ENCODE measurements at regions not wholly inside any gene's neighbourhood (a gene's known extent, or its start where the extent isn't known, plus 50 kb on each side); places are given as distances from the start of the nearest gene placed in this dataset.
A peak's percentile ranks its signal among the peaks of the same experiment; 100 is the strongest.

DNA sequence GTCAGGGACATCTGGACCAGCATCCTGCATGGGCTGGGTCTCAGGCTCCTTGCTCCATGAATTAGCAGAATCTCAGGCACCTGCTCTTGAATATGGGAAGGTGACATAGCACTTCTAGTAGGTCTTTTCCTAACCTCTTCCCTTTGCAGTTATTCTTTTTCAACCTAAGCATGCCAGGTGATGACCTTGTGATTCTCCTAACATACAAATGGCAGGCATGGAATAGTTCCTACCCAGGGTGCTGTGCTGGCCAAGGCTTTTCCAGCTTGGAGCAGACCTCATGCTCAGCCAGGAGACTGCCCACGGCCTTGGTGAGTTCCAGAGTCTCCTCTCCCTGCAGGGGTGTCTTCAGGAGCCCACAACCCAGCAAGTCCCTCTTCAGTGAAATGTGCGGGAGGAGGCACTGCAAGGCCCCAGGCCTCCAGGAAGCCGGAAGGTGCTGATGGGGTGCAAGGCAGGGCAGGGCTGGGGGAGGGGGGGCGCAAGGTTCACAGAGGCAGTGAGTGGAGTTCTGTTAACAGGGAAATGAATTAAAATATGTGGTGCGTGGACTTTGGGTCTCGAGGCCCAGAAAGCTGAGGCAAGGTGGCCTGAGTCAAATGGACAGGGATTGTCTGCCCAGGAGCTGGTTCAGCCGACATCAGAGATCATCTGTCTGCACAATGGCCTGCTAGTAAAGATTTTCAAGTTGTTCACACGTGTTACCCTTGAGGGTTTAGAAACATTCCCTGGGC lies 75.9 kb upstream of the SEPTIN5 start:
- ChIA-PET CTCF (no interaction called here), POLR2A (no interaction called here)
- H3K4me1 ChIP-seq (ENCODE audit: insufficient read depth, low read length), result no peaks in the 10 kb centered on the region
- H3K9me3 Mint-ChIP-seq, result no peaks in the 10 kb centered on the region
- no peak overlapping the region for H3K4me3 Mint-ChIP-seq
- no peaks in the 10 kb centered on the region for H3K36me3 Mint-ChIP-seq
- H3K36me3 ChIP-seq (ENCODE audit: insufficient read depth, low read length), result no peaks in the 10 kb centered on the region
- no peak overlapping the region for H3K27ac Mint-ChIP-seq
- H3K27ac ChIP-seq (ENCODE audit: low read depth, low read length), result no peak overlapping the region
- peaks cover 3 to 24% of the 10 kb centered on the region in 2 donors for H3K27me3 Mint-ChIP-seq
- H3K4me3 ChIP-seq (ENCODE audit: low read length), result no peak overlapping the region
- no peaks in the 10 kb centered on the region for H3K27me3 ChIP-seq (ENCODE audit: insufficient read depth, low read length, poor library complexity, severe bottlenecking)
- no peak for DNase-seq
- H3K4me1 Mint-ChIP-seq, result no peaks in the 10 kb centered on the region
- H3K9me3 ChIP-seq (ENCODE audit: low read length), result no peaks in the 10 kb centered on the region

GRCh38 chr22:19639610-19640135 lies 74.6 kb upstream of the SEPTIN5 start:
- no peak overlapping the region for H3K4me3 Mint-ChIP-seq
- no peaks in the 10 kb centered on the region for H3K36me3 Mint-ChIP-seq
- H3K4me3 ChIP-seq (ENCODE audit: low read length), result no peak overlapping the region
- H3K4me1 ChIP-seq (ENCODE audit: insufficient read depth, low read length), result no peaks in the 10 kb centered on the region
- H3K4me1 Mint-ChIP-seq, result no peaks in the 10 kb centered on the region
- H3K27ac Mint-ChIP-seq, result no peak overlapping the region
- no peaks in the 10 kb centered on the region for H3K9me3 Mint-ChIP-seq
- DNase-seq, result no peak
- H3K9me3 ChIP-seq (ENCODE audit: low read length), result no peaks in the 10 kb centered on the region
- POLR2A ChIA-PET, result no interaction called here
- H3K27ac ChIP-seq (ENCODE audit: low read depth, low read length), result no peak overlapping the region
- H3K36me3 ChIP-seq (ENCODE audit: insufficient read depth, low read length), result no peaks in the 10 kb centered on the region
- peaks cover 14 to 32% of the 10 kb centered on the region in 2 donors for H3K27me3 Mint-ChIP-seq
- H3K27me3 ChIP-seq (ENCODE audit: insufficient read depth, low read length, poor library complexity, severe bottlenecking), result no peaks in the 10 kb centered on the region
- CTCF ChIA-PET, result interaction anchor here (1.1 kb wide), 1 partner anchor 9 kb away, joined by 4 read pairs; no protein-coding TSS in a partner anchor

DNA sequence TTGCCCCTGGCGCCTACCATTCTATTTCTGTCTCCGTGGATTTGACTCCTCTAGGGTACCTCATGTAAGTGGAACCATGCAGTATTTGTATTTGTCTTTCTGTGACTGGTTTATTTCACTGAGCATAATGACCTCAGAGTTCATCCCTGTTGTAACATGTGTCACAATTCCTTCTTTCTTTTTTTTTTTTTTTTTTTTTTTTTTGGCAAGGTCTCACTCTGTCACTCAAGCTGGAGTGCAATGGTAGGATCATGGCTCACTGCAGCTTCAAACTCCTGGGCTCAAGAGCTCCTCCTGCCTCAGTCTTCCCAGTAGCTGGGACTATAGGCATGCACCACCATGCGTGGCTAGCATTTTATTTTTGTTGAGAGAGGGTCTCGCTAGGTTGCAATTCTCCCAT lies 74.0 kb upstream of the SEPTIN5 start:
- ChIA-PET CTCF (interaction anchor here (1.1 kb wide), 1 partner anchor 10 kb away, joined by 4 read pairs; no protein-coding TSS in a partner anchor), POLR2A (no interaction called here)
- Histone ChIP-seq H3K4me1 (ENCODE audit: insufficient read depth, low read length) (no peaks in the 10 kb centered on the region), H3K9me3 (ENCODE audit: low read length) (no peaks in the 10 kb centered on the region), H3K4me3 (ENCODE audit: low read length) (no peak overlapping the region), H3K27me3 (ENCODE audit: insufficient read depth, low read length, poor library complexity, severe bottlenecking) (no peaks in the 10 kb centered on the region), H3K36me3 (ENCODE audit: insufficient read depth, low read length) (no peaks in the 10 kb centered on the region), H3K27ac (ENCODE audit: low read depth, low read length) (no peak overlapping the region)
- no peaks in the 10 kb centered on the region for H3K36me3 Mint-ChIP-seq
- H3K4me3 Mint-ChIP-seq, result no peak overlapping the region
- H3K4me1 Mint-ChIP-seq, result no peaks in the 10 kb centered on the region
- DNase-seq, result no peak
- H3K9me3 Mint-ChIP-seq, result no peaks in the 10 kb centered on the region
- peaks cover 19 to 38% of the 10 kb centered on the region in 2 donors for H3K27me3 Mint-ChIP-seq
- no peak overlapping the region for H3K27ac Mint-ChIP-seq

DNA sequence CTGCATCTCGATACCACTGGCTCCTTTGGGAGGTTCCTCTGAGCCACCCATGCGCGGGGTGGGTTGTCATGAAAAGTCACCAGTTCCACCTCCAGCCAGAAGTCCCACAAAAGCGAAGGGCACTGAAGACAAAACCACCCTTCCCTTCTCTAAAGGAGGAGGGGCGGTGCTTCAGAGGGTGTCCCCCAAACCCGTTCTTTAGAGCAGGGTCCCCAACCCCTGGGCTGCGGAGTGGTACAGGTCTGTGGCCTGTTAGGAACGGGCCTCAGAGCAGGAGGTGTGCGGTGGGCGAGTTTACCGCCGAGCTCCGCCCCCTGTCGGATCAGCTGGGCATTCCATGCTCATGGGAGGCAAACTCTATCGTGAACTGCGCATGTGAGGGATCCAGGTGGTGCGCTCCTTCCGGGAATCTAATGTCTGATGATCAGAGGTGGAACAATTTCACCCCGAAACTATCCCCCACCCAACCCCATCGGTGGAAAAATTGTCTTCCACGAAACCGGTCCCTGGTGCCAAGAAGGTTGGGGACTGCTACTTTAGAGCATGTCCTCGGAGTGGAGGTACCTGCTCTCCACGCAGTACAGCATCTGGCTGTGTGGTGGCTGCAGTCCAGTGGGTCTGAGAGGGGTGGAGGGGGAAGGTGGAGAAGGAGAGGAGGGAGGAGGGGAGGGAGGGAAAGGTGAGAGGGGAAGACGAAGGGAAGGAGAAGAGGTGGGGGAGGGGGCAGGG lies 72.9 kb upstream of the SEPTIN5 start:
- H3K4me3 ChIP-seq (ENCODE audit: low read length), result no peak overlapping the region
- no peaks in the 10 kb centered on the region for H3K9me3 ChIP-seq (ENCODE audit: low read length)
- ChIA-PET POLR2A (no interaction called here), CTCF (no interaction called here)
- no peak for DNase-seq
- H3K36me3 ChIP-seq (ENCODE audit: insufficient read depth, low read length), result no peaks in the 10 kb centered on the region
- Mint-ChIP-seq H3K4me1 (no peaks in the 10 kb centered on the region), H3K27me3 (peaks cover 27 to 46% of the 10 kb centered on the region in 2 donors), H3K4me3 (no peak overlapping the region), H3K27ac (no peak overlapping the region), H3K36me3 (no peaks in the 10 kb centered on the region), H3K9me3 (peaks cover 0 to 4% (median 2%) of the 10 kb centered on the region in 5 donors)
- no peaks in the 10 kb centered on the region for H3K27me3 ChIP-seq (ENCODE audit: insufficient read depth, low read length, poor library complexity, severe bottlenecking)
- H3K4me1 ChIP-seq (ENCODE audit: insufficient read depth, low read length), result no peaks in the 10 kb centered on the region
- no peak overlapping the region for H3K27ac ChIP-seq (ENCODE audit: low read depth, low read length)

DNA sequence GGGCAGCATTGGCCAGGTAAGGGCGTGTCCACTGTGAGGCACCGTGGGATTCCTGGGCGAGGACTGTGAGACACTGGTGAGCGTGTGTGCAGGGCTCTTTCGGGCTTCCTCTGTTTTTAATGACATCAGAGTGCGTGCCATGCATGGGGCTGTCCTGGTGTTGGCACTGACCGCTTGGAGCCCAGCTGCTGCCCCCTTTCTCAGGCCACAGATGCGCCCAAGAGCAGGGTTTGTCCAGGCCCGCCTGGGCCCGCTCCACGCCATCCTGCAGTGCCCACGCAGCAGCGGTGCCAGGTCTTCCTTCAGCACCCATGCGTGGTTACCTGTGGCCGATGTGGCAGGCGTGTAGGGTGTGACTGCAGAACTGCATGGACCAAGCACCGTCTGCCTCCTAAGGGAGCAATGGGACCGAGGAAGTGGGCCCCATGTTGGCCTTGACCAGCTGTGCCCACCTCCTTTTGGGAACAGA lies 72.3 kb upstream of the SEPTIN5 start:
- H3K4me1 Mint-ChIP-seq, result no peaks in the 10 kb centered on the region
- peaks cover 27 to 50% of the 10 kb centered on the region in 2 donors for H3K27me3 Mint-ChIP-seq
- H3K36me3 Mint-ChIP-seq, result no peaks in the 10 kb centered on the region
- CTCF ChIA-PET, result no interaction called here
- POLR2A ChIA-PET, result no interaction called here
- DNase-seq, result no peak
- H3K4me3 Mint-ChIP-seq, result no peak overlapping the region
- Histone ChIP-seq H3K4me3 (ENCODE audit: low read length) (no peak overlapping the region), H3K36me3 (ENCODE audit: insufficient read depth, low read length) (no peaks in the 10 kb centered on the region), H3K4me1 (ENCODE audit: insufficient read depth, low read length) (no peaks in the 10 kb centered on the region), H3K9me3 (ENCODE audit: low read length) (no peaks in the 10 kb centered on the region), H3K27me3 (ENCODE audit: insufficient read depth, low read length, poor library complexity, severe bottlenecking) (no peaks in the 10 kb centered on the region), H3K27ac (ENCODE audit: low read depth, low read length) (no peak overlapping the region)
- peaks cover 0 to 10% (median 7%) of the 10 kb centered on the region in 5 donors for H3K9me3 Mint-ChIP-seq
- H3K27ac Mint-ChIP-seq, result no peak overlapping the region

DNA sequence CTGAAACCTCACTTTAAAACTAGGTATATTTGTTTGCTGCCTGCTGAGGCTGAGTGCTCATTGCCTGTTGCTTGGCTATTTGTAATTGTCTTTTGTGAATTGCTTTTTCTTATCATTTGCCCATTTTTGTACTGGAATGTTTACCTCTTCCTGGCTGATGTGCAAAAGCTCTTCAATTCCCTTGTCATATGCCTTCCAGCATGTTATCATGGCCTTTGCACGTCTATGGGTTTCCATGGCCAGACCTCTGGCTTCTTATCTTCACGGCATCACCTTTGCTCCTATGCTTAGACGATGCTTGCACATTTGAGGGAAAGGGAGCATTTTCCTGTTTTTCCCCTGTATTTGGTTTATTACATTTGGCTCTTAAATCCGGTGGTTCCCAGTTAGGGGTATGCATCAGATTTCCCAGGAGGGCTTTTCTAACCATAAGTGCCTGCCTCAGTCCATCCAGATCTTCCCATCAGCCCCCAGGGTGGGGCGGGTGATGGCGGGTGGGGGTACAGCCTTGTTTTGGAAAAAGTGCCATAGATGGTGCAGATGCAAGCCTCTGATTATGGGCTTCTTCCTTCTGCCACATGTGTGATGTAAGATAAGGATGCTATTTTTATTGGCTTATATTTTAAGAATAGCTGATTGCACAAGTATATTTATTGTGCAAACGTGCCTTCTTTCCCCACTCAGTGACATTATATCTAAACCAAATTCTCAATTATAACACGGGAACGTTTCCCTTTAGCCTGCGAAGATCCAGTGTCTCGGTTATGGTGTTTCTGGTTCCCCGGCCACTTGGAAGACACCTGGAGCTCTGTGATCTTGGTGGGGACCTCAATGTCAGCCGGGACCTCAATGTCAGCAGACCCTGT lies 70.6 kb upstream of the SEPTIN5 start:
- CTCF ChIA-PET, result no interaction called here
- no peaks in the 10 kb centered on the region for H3K4me1 ChIP-seq (ENCODE audit: insufficient read depth, low read length)
- DNase-seq, result no peak
- no peaks in the 10 kb centered on the region for H3K27me3 ChIP-seq (ENCODE audit: insufficient read depth, low read length, poor library complexity, severe bottlenecking)
- no peaks in the 10 kb centered on the region for H3K4me1 Mint-ChIP-seq
- H3K4me3 ChIP-seq (ENCODE audit: low read length), result no peak overlapping the region
- peaks cover 32 to 57% of the 10 kb centered on the region in 2 donors for H3K27me3 Mint-ChIP-seq
- peaks cover 0 to 6% (median 2%) of the 10 kb centered on the region in 3 donors for H3K36me3 Mint-ChIP-seq
- H3K27ac Mint-ChIP-seq, result peak overlapping the region in 1 of 8 donors; percentile 52
- no peak overlapping the region for H3K4me3 Mint-ChIP-seq
- no peak overlapping the region for H3K27ac ChIP-seq (ENCODE audit: low read depth, low read length)
- H3K36me3 ChIP-seq (ENCODE audit: insufficient read depth, low read length), result no peaks in the 10 kb centered on the region
- POLR2A ChIA-PET, result no interaction called here
- H3K9me3 Mint-ChIP-seq, result peaks cover 8 to 22% (median 19%) of the 10 kb centered on the region in 5 donors
- no peaks in the 10 kb centered on the region for H3K9me3 ChIP-seq (ENCODE audit: low read length)

DNA sequence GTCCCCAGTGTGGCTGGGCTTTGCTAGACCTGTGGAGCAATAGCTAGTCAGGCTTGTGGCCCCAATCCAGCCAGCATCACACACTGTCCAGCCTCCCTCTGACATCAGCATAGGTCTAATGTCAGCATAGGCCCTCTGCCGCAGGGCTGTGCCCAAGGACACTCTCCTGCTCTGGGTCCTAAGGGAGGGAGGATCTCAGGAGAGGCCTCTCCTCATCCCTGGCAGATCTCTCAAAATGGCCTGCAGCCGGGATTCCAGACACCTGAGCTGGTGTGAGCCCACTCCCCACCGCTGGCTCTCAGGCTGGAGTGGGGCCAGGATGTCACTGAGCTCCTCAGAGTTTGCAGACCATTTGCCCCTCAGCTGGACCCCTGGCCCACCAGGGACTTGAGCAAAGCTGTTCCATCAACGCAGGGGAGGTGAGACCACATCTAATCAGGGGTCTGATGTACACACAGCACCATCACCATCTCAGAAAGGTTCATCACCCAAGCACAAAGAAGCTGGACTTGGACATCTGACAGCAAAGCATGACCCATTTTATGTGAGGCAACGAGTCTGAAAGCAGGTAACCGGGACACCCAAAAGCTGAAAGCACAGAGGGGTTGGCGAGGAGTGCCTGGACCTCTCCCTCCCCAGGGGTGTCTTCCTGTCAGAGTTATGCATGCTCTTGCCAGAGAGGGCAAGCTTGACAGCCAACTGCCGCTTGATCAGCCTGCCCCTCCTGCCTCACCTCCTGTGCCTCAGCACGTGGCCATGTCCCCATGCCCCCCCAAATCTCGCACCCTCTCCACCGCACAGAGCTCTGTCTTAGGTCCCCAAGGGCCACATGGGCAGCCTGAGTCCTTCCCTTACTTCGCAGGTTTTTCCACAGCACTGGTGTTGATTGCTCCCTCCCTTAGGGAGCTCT lies 69.7 kb upstream of the SEPTIN5 start:
- H3K27me3 ChIP-seq (ENCODE audit: insufficient read depth, low read length, poor library complexity, severe bottlenecking), result no peaks in the 10 kb centered on the region
- H3K9me3 ChIP-seq (ENCODE audit: low read length), result no peaks in the 10 kb centered on the region
- no peak overlapping the region for H3K4me3 ChIP-seq (ENCODE audit: low read length)
- peaks cover 1 to 14% (median 2%) of the 10 kb centered on the region in 3 donors for H3K36me3 Mint-ChIP-seq
- H3K4me3 Mint-ChIP-seq, result no peak overlapping the region
- peaks cover 32 to 65% of the 10 kb centered on the region in 2 donors for H3K27me3 Mint-ChIP-seq
- no peak for DNase-seq
- no peak overlapping the region for H3K27ac Mint-ChIP-seq
- H3K27ac ChIP-seq (ENCODE audit: low read depth, low read length), result no peak overlapping the region
- POLR2A ChIA-PET, result no interaction called here
- no peaks in the 10 kb centered on the region for H3K36me3 ChIP-seq (ENCODE audit: insufficient read depth, low read length)
- H3K4me1 ChIP-seq (ENCODE audit: insufficient read depth, low read length), result no peaks in the 10 kb centered on the region
- CTCF ChIA-PET, result no interaction called here
- peaks cover 8 to 30% (median 26%) of the 10 kb centered on the region in 5 donors for H3K9me3 Mint-ChIP-seq
- H3K4me1 Mint-ChIP-seq, result no peaks in the 10 kb centered on the region

All from CD8-positive, alpha-beta memory T cell (primary cell).